ENCODE measurements at regions not wholly inside any gene's neighbourhood (a gene's known extent, or its start where the extent isn't known, plus 50 kb on each side); places are given as distances from the start of the nearest gene placed in this dataset.

DNA sequence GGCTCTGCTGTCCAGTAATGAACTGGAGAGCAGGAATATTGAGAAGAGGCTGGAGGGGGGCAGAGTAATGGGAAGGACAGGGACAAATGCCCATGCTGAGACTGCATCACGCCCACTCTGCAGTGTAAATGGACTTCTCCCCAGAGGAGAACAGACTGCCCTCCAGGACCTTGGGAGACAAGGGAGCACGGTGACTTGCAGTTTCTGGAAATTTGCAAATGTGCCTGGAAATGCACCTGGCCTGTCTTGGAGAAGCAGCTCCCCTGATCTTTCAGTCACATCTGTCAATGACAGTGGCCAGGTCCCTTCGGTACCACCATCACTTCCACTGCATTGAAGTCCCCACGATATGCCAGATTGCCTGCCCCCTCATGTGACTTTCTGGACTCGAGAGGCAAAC is 178.7 kb upstream of the SH3BP4 start:
- Mint-ChIP-seq H3K27ac (no peak overlapping the region), H3K36me3 (no peaks in the 10 kb centered on the region; the same call in none of the 2 replicates), H3K4me3 (no peak overlapping the region), H3K9me3 (peaks cover 12% of the 10 kb centered on the region), H3K27me3 (ENCODE audit: low read depth) (no peaks in the 10 kb centered on the region; the same call in 1 of the 2 replicates), H3K4me1 (peaks cover 25% of the 10 kb centered on the region)
- DNase-seq (ENCODE audit: low spot score) (no peak), ATAC-seq (no peak)
- TF ChIP-seq ZBTB21 (CRISPR knock-in tag; IDR thresholded peaks at IDR 0.05; ENCODE audit: borderline replicate concordance): no peak
- TF ChIP-seq TEAD4 (CRISPR knock-in tag; IDR thresholded peaks at IDR 0.05): no peak
- TF ChIP-seq, protein P1, sequence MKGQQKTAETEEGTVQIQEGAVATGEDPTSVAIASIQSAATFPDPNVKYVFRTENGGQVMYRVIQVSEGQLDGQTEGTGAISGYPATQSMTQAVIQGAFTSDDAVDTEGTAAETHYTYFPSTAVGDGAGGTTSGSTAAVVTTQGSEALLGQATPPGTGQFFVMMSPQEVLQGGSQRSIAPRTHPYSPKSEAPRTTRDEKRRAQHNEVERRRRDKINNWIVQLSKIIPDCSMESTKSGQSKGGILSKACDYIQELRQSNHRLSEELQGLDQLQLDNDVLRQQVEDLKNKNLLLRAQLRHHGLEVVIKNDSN (CRISPR knock-in tag; IDR thresholded peaks at IDR 0.05): no peak
- no peak for TF ChIP-seq OVOL2 (CRISPR knock-in tag; IDR thresholded peaks at IDR 0.05; ENCODE audit: borderline replicate concordance)
- ChIA-PET POLR2A (no interaction called here), CTCF (no interaction called here)

DNA sequence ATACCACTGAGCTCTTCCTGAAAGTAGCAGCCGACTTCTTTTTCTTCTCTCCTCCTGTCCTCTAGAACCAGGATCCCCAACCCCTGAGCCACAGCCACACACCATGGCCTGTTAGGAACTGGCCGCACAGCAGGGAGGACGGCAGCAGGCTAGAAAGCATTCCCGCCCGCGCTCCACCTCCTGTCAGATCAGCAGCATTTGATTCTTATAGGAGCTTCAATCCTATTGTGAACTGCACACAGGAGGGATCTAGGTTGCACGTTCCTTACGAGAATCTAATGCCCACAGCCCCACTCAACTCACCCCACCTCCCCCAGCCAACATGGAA is 179.1 kb upstream of the SH3BP4 start:
- POLR2A ChIA-PET: no interaction called here
- no peaks in the 10 kb centered on the region; the same call in none of the 2 replicates for H3K36me3 Mint-ChIP-seq

DNA sequence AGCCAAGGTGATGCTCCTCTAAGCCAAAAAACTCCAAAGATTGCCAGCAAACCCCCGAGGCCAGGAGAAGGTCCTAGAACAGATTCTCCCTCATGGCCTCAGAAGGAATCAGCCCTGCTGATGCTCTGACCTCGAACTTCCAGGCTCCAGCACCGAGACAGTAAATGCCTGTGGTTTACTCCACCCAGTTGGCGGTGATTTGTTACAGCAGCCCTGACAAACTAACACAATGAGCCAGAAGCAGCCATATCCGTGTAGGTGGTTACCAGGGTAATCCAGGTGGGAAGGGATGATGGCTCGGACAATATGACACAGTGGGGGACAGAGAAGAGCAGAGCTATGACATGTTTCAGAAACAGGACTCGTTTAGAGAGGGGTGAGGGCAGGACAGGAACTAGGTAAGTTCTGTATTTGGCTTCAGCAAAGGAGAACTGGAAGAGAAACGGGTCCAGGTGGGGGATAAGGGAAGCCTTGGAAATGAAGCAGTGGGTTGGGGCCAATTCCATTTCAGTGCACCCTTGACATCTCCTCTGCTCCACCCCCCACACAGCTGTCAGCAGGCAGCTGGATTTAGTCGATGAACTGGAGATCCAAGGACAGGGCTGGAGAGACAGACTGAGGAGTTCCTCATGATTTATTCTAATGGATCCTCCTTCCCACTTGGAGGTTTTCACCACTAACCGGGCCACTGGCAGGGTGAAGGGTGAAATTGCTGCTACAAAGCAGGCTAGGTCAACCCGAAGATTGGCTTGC is 179.7 kb upstream of the SH3BP4 start:
- Mint-ChIP-seq H3K36me3 (no peaks in the 10 kb centered on the region; the same call in none of the 2 replicates), H3K27ac (no peak overlapping the region), H3K4me1 (peaks cover 25% of the 10 kb centered on the region), H3K4me3 (no peak overlapping the region), H3K9me3 (peaks cover 20% of the 10 kb centered on the region), H3K27me3 (ENCODE audit: low read depth) (no peaks in the 10 kb centered on the region; the same call in 1 of the 2 replicates)
- POLR2A ChIA-PET: no interaction called here
- DNase-seq (ENCODE audit: low spot score) (no peak), ATAC-seq (no peak)
- CTCF ChIA-PET: no interaction called here
- TF ChIP-seq TEAD4 (CRISPR knock-in tag; IDR thresholded peaks at IDR 0.05): no peak
- TF ChIP-seq, protein P2, sequence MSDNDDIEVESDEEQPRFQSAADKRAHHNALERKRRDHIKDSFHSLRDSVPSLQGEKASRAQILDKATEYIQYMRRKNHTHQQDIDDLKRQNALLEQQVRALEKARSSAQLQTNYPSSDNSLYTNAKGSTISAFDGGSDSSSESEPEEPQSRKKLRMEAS (CRISPR knock-in tag; IDR thresholded peaks at IDR 0.05): no peak
- TF ChIP-seq ZNF232 (CRISPR knock-in tag; IDR thresholded peaks at IDR 0.05): no peak
- TF ChIP-seq, protein P3, sequence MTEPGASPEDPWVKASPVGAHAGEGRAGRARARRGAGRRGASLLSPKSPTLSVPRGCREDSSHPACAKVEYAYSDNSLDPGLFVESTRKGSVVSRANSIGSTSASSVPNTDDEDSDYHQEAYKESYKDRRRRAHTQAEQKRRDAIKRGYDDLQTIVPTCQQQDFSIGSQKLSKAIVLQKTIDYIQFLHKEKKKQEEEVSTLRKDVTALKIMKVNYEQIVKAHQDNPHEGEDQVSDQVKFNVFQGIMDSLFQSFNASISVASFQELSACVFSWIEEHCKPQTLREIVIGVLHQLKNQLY (CRISPR knock-in tag; IDR thresholded peaks at IDR 0.05): no peak
- no peak for TF ChIP-seq KAT7 (CRISPR knock-in tag; IDR thresholded peaks at IDR 0.05; ENCODE audit: borderline replicate concordance)
- TF ChIP-seq ZNF317 (CRISPR knock-in tag; IDR thresholded peaks at IDR 0.05; ENCODE audit: borderline replicate concordance, low read depth): no peak

More for the DNA sequence above, 179.1 kb upstream of the SH3BP4 start:
- no peak overlapping the region for H3K27ac Mint-ChIP-seq
- TF ChIP-seq GABPB1 (CRISPR knock-in tag; IDR thresholded peaks at IDR 0.05) (no peak), NFATC4 (CRISPR knock-in tag; IDR thresholded peaks at IDR 0.05) (no peak), ESRRA (CRISPR knock-in tag; IDR thresholded peaks at IDR 0.05; ENCODE audit: borderline replicate concordance) (no peak), ZNF138 (CRISPR knock-in tag; conservative IDR thresholded peaks at IDR 0.05) (no peak), NR3C1 (CRISPR knock-in tag; conservative IDR thresholded peaks at IDR 0.05; ENCODE audit: low read depth) (no peak)
- TF ChIP-seq, protein P1 (CRISPR knock-in tag; IDR thresholded peaks at IDR 0.05): no peak
- TF ChIP-seq, protein P4, sequence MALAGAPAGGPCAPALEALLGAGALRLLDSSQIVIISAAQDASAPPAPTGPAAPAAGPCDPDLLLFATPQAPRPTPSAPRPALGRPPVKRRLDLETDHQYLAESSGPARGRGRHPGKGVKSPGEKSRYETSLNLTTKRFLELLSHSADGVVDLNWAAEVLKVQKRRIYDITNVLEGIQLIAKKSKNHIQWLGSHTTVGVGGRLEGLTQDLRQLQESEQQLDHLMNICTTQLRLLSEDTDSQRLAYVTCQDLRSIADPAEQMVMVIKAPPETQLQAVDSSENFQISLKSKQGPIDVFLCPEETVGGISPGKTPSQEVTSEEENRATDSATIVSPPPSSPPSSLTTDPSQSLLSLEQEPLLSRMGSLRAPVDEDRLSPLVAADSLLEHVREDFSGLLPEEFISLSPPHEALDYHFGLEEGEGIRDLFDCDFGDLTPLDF (CRISPR knock-in tag; IDR thresholded peaks at IDR 0.05): no peak
- H3K4me3 Mint-ChIP-seq: no peak overlapping the region
- no peak for DNase-seq (ENCODE audit: low spot score)
- peaks cover 15% of the 10 kb centered on the region for H3K9me3 Mint-ChIP-seq
- H3K27me3 Mint-ChIP-seq (ENCODE audit: low read depth): no peaks in the 10 kb centered on the region; the same call in 1 of the 2 replicates
- CTCF ChIA-PET: no interaction called here
- peaks cover 25% of the 10 kb centered on the region for H3K4me1 Mint-ChIP-seq
- ATAC-seq: no peak

DNA sequence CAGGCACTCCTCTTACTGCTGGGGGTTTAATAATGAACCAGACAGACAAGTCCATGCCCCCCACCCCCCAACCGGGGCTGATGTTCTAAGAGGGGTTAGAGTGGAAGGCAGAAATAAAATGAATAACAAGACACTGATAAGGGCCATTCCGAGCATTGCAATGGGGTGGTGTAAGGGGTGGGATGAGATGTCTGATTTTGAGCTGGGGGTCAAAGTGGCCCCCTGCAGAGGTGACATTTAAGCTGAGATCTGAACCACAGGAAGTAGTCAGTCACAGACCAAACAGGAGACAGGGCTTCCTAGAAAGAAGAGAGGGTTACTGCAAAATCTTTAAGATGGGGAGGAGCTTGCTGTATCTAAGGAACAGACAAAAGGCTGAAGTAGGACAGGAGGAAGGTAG is 180.6 kb upstream of the SH3BP4 start:
- POLR2A ChIA-PET: no interaction called here
- Mint-ChIP-seq H3K27me3 (ENCODE audit: low read depth) (no peaks in the 10 kb centered on the region), H3K36me3 (no peaks in the 10 kb centered on the region; the same call in none of the 2 replicates), H3K27ac (no peak overlapping the region), H3K4me3 (no peak overlapping the region), H3K9me3 (peaks cover 18% of the 10 kb centered on the region), H3K4me1 (peaks cover 25% of the 10 kb centered on the region)
- DNase-seq (ENCODE audit: low spot score) (no peak), ATAC-seq (no peak)
- CTCF ChIA-PET: no interaction called here
- no peak for TF ChIP-seq ZNF396 (CRISPR knock-in tag; IDR thresholded peaks at IDR 0.05; ENCODE audit: borderline replicate concordance)
- TF ChIP-seq CREB1 (CRISPR knock-in tag; IDR thresholded peaks at IDR 0.05): no peak
- TF ChIP-seq RELA (CRISPR knock-in tag; IDR thresholded peaks at IDR 0.05; ENCODE audit: borderline replicate concordance): no peak
- TF ChIP-seq GTF2I (CRISPR knock-in tag; conservative IDR thresholded peaks at IDR 0.05): no peak
- no peak for TF ChIP-seq ELF4 (CRISPR knock-in tag; IDR thresholded peaks at IDR 0.05; ENCODE audit: low read depth)
- TF ChIP-seq FOXK1 (CRISPR knock-in tag; IDR thresholded peaks at IDR 0.05): no peak
- no peak for TF ChIP-seq HMGA2 (CRISPR knock-in tag; IDR thresholded peaks at IDR 0.05)
- TF ChIP-seq, protein P5, sequence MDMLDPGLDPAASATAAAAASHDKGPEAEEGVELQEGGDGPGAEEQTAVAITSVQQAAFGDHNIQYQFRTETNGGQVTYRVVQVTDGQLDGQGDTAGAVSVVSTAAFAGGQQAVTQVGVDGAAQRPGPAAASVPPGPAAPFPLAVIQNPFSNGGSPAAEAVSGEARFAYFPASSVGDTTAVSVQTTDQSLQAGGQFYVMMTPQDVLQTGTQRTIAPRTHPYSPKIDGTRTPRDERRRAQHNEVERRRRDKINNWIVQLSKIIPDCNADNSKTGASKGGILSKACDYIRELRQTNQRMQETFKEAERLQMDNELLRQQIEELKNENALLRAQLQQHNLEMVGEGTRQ (CRISPR knock-in tag; IDR thresholded peaks at IDR 0.05): no peak
- no peak for TF ChIP-seq SMAD3 (CRISPR knock-in tag; IDR thresholded peaks at IDR 0.05; ENCODE audit: borderline replicate concordance)

Measured in WTC11 (cell line).